NCI-H2107 (cell line): ENCODE measurements at regions not wholly inside any gene's neighbourhood (a gene's known extent, or its start where the extent isn't known, plus 50 kb on each side); places are given as distances from the start of the nearest gene placed in this dataset.

Experiments
- DNase-seq: peaks from one replicate; lab custom pipeline; 2025; lab: John Stamatoyannopoulos, UW

- no peak for DNase-seq
Measured at GRCh38 chr4:187256897-187257296, 533.2 kb upstream of the FAT1 start.

GRCh38 chr4:187258651-187259401, 535.2 kb upstream of the FAT1 start:
- DNase-seq = no peak

GRCh38 chr4:187268940-187269339, 545.3 kb upstream of the FAT1 start:
- DNase-seq = no peak

GRCh38 chr4:187270154-187270553, 546.5 kb upstream of the FAT1 start:
- DNase-seq = no peak

- no peak for DNase-seq
Measured at GRCh38 chr4:187271848-187272247, 548.2 kb upstream of the FAT1 start.

GRCh38 chr4:187274153-187274552, 550.5 kb upstream of the FAT1 start:
- DNase-seq = no peak

GRCh38 chr4:187276736-187277408, 553.2 kb upstream of the FAT1 start:
- DNase-seq = no peak

GRCh38 chr4:187283201-187283955, 559.7 kb upstream of the FAT1 start:
- no peak for DNase-seq

- DNase-seq = no peak
Measured at GRCh38 chr4:187286525-187286924, 562.9 kb upstream of the FAT1 start.

- no peak for DNase-seq
Measured at GRCh38 chr4:187289371-187289770, 565.7 kb upstream of the FAT1 start.

- DNase-seq = no peak
Measured at GRCh38 chr4:187294861-187295260, 571.2 kb upstream of the FAT1 start.

GRCh38 chr4:187301923-187302322, 578.3 kb upstream of the FAT1 start:
- DNase-seq = no peak

- DNase-seq = no peak
Measured at GRCh38 chr4:187302457-187303150, 578.9 kb upstream of the FAT1 start.

- no peak for DNase-seq
Measured at GRCh38 chr4:187304133-187304532, 580.5 kb upstream of the FAT1 start.

- DNase-seq = no peak
Measured at GRCh38 chr4:187307131-187307530, 583.5 kb upstream of the FAT1 start.

GRCh38 chr4:187309456-187309855, 585.8 kb upstream of the FAT1 start:
- DNase-seq = no peak

- DNase-seq = no peak
Measured at GRCh38 chr4:187312299-187312698, 588.6 kb upstream of the FAT1 start.

- DNase-seq = no peak
Measured at GRCh38 chr4:187317799-187318198, 594.1 kb upstream of the FAT1 start.

- DNase-seq = no peak
Measured at GRCh38 chr4:187321711-187322110, 598.1 kb upstream of the FAT1 start.

- no peak for DNase-seq
Measured at GRCh38 chr4:187332141-187332540, 608.5 kb upstream of the FAT1 start.

GRCh38 chr4:187333151-187333550, 609.5 kb upstream of the FAT1 start:
- no peak for DNase-seq

- DNase-seq = no peak
Measured at GRCh38 chr4:187335339-187335738, 611.7 kb upstream of the FAT1 start.
